ENCODE measurements at regions not wholly inside any gene's neighbourhood (a gene's known extent, or its start where the extent isn't known, plus 50 kb on each side); places are given as distances from the start of the nearest gene placed in this dataset.

GRCh38 chr13:22700246-22700887, 480.4 kb upstream of the SGCG start:
- no peak for TF ChIP-seq CTCF (IDR thresholded peaks at IDR 0.05; ENCODE audit: low read depth, low read length)
- no peak overlapping the region for H3K4me3 ChIP-seq (ENCODE audit: low read depth, low read length)

- no peak for TF ChIP-seq CTCF (IDR thresholded peaks at IDR 0.05; ENCODE audit: low read depth, low read length)
- no peak overlapping the region for H3K4me3 ChIP-seq (ENCODE audit: low read depth, low read length)
These were observed 477.1 kb upstream of the SGCG start for GRCh38 chr13:22703601-22704209.

GRCh38 chr13:22707946-22708345, 472.8 kb upstream of the SGCG start:
- H3K4me3 ChIP-seq (ENCODE audit: low read depth, low read length): no peak overlapping the region

GRCh38 chr13:22717036-22717435, 463.7 kb upstream of the SGCG start:
- TF ChIP-seq CTCF (IDR thresholded peaks at IDR 0.05; ENCODE audit: low read depth, low read length): no peak
- no peak overlapping the region for H3K4me3 ChIP-seq (ENCODE audit: low read depth, low read length)

More at GRCh38 chr13:22707946-22708345, 472.8 kb upstream of the SGCG start:
- no peak for TF ChIP-seq CTCF (IDR thresholded peaks at IDR 0.05; ENCODE audit: low read depth, low read length)

- TF ChIP-seq CTCF (IDR thresholded peaks at IDR 0.05; ENCODE audit: low read depth, low read length): no peak
- no peak overlapping the region for H3K4me3 ChIP-seq (ENCODE audit: low read depth, low read length)
These were observed 454.1 kb upstream of the SGCG start for GRCh38 chr13:22726726-22727125.

GRCh38 chr13:22735011-22735995, 445.5 kb upstream of the SGCG start:
- TF ChIP-seq CTCF (IDR thresholded peaks at IDR 0.05; ENCODE audit: low read depth, low read length): no peak
- H3K4me3 ChIP-seq (ENCODE audit: low read depth, low read length): no peak overlapping the region

Measured in WI38 (cell line).